HG02588 (cell line): ENCODE measurements at regions not wholly inside any gene's neighbourhood (a gene's known extent, or its start where the extent isn't known, plus 50 kb on each side); places are given as distances from the start of the nearest gene placed in this dataset.
"Not testable (repeated sequence)": the region's sequence is repeated elsewhere in the genome, so short reads cannot be mapped to it uniquely, and the experiment has no call there.

Experiments
- ATAC-seq: cut with Tn5 transposase; IDR thresholded peaks from one replicate; pipeline ENCODE4 v1.9.1; 2021; ENCODE audit warnings: mild to moderate bottlenecking, moderate library complexity; ENCODE audit not compliant: unreplicated experiment

DNA sequence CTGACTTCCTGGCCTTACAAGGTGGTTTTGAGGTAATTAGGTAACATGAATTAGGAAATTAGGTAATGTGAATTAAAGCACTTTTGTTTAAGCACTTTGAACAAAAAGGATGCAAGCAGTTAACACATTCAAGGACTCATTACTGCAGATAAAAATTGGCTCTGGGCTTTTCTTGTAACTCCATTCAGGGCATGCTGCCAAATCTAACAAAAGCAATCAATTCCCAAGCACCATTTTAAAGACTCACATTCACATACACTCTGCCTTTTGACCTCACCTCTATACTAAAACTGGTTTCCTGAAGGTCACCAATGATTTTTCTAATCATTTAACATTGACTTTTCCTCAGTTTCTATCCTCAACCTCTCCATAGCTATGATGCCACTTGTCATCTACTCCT lies 251.2 kb upstream of the RHOBTB1 start:
- no peak for ATAC-seq

DNA sequence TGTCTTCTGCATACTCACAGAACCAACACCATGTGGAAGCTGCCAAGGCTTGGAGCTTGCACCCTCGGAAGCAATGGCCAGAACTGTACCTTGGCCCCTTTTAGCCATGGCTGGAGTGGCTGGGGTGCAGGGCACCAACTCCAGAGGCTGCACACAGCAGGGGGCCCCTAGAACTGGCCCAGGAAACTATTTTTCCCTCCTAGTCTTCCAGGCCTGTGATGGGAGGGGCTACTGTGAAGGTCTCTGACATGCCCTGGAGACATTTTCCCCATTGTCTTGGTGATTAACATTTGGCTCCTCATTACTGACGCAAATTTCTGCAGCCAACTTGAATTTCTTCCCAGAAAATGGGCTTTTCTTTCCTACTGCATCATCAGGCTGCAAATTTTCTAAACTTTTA lies 248.6 kb upstream of the RHOBTB1 start:
- not testable (repeated sequence) for ATAC-seq

DNA sequence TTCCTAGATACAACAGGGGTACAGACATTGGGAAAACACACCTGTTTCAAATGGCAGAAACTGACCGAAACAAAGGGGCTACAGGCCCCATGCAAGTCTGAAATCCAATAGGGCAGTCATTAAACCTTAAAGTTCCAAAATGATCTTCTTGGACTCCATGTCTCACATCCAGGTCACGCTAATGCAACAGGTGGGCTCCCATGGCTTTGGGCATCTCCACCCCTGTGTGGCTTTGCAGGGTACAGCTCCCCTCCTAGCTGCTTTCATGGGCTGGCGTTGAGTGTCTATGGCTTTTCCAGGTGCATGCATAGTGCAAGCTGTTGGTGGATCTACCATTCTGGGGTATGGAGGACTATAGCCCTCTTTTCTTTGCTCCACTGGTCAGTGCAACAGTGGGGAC lies 248.1 kb upstream of the RHOBTB1 start:
- ATAC-seq: no peak

DNA sequence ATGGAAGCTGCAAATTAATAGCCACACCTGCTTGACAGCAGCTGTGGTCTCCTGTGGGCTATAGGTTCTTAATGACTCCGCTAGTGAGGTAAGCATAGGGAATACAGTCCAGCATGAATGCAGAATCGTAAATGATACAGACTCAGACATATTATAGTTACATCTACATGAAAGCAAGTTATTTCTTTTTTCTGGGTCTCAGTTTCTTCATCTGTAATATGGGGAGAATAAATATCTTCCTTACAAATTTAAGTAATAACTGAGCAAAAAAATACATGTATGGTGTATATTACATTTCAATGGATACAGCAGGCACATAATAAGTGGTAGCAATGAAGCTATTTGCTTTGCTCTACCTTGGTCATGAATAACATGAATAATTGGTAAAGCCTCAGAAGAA lies 245.9 kb upstream of the RHOBTB1 start:
- no peak for ATAC-seq

DNA sequence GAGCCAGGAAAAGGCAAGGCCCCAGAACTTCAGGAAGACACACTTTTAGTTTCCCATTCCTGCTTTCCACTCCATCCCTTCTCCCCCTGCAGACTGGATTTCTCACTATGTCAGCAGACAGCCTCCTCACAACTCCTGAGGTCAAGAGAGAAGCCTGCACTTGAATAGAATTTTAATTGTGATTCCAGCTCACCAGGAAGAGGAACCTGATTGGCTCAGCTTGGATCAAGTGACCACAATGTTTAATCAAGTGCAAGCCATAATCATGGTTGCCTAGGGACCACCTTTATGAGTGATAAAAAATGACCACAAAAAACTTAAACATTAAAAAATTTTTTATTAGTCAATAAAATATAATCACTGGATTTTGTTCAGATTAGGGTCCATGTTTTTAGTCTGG lies 244.7 kb upstream of the RHOBTB1 start:
- ATAC-seq: no peak

DNA sequence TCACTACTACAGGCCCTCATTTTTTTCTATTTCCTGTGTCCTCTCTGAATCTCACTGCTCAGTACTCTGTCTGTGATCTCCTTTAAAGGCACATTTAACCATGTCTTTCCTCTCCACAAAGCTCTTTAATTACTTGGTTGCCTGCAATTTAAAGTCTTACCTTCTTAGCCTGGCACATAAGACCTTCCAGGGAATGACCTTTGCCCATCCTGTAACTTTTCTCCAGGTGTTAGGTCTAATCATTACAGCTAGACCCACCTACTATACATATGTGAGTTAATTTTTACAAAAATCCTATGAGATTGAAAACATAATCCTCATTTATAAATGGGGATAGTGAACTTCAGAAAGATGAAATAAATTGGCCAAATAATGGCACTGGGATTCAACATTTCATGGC lies 244.1 kb upstream of the RHOBTB1 start:
- no peak for ATAC-seq

DNA sequence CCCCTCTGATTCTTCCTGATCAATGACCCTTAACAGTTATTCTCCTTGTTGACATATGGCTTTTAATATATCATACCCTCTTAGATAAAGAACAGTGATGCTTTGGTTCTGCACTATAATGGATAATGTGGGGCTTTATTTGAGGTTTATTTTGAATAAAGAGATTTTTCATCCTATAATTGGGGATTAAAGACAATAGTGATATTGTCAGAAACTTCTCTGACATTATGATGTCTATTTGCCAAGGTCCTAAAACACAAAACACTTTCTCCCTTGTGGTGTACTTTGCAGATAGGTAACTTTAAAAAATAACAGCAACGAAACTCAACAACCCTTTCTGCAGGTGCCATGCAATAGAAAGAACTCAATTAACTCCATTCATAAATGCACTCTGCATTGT lies 243.6 kb upstream of the RHOBTB1 start:
- ATAC-seq: no peak

DNA sequence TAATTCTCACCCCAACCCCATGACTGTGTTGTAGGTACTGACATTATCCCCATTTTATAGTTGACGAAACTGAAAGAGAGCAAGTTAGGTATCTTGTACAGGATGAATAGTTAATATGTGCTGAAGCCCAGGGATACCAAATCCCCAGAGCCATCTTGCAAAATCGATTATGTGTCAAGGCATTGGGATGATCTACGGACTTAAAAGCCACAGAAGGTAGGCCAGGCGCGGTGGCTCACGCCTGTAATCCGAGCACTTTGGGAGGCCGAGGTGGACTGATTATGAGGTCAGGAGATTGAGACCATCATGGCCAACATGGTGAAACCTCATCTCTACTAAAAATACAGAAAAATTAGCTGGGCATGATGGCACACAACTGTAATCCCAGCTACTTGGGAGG lies 242.4 kb upstream of the RHOBTB1 start:
- ATAC-seq: no peak

DNA sequence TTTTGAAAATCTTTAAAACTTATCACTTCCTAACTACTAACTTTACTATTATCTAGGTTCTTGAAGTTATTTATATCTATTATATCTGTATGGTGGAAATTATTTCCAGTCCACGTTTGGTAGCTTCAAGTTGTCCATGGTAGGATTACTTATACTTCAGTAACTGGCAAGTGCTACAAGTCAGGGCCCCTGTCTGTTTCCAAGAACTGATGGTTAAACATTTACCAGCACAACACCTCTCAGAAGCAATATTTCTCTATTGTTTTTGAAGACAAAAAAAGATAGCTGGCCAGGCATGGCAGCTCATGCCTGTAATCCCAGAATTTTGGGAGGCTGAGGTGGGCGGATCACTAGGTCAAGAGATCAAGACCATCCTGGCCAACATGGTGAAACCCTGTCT lies 240.4 kb upstream of the RHOBTB1 start:
- ATAC-seq: no peak

DNA sequence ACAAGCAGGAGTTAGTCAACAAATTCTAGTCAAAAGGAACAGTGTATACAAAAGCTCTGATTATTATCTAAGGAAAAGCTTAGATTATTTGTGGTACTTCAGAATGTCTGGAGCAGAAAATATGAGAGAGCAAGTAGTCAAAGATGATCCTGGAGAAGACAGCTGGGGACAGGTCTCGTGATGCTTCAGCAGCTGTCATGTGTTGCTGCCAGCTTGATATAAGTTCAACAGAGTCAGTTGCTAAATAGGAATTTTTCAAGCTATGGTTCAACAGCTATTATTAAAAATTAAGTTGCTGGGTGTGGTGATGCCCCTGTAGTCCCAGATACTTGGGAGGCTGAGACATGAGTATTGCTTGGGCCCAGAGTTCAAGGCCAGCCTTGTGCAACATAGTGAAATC lies 240.0 kb upstream of the RHOBTB1 start:
- no peak for ATAC-seq

DNA sequence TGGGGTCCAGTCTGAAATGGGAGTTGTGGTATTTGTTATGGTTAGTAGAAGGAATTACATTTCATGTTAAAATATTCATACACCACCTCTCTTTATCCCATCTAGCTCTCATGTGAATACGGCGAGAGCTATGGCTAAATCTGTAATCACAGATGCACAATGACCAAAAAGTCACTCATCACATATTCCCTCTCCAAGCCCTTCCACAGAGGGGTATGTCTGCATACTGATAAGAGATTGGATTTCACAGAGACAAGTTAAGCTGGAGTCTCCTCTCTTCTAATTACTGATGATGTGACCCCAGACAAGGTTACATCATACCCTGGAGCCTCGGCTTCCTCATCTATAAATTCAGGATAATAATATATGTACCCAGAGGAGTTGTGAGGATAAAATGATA lies 237.8 kb upstream of the RHOBTB1 start:
- no peak for ATAC-seq

DNA sequence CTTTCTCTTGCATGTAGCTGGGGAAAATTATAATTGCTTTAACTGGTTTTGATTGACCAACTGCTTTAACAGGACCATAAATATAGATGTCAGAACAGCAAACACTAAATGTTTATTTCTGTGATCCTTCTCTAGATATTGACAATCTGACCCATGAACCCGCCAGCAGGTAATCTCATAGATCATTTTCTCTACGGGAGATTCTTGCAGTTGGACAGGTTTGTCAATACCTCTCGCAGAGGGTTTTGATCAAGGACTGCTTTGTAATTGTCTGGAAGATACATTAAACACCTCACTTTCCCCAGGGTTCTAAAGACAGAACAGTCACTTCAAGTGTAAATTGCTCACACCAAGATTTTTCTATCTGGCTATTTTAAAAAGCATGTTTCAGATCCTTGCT lies 235.8 kb upstream of the RHOBTB1 start:
- no peak for ATAC-seq

DNA sequence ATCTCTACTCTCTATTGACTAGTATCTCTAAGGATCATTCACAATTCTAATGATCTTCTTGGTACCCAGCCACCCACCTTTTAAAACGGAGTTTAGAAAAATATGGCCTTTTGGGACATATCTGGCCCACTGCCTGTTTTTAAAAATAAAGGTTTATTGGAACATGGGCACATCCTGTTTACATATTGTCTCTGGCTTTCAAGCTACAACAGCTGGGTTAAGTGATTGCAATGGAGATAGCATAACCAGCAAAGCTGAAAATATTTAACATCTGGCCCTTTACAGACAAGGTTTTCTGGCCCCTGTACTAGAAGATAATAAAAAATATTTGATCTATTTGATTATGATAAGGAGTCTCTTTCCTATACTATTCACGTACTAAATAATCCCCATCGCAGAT lies 232.4 kb upstream of the RHOBTB1 start:
- ATAC-seq: no peak

DNA sequence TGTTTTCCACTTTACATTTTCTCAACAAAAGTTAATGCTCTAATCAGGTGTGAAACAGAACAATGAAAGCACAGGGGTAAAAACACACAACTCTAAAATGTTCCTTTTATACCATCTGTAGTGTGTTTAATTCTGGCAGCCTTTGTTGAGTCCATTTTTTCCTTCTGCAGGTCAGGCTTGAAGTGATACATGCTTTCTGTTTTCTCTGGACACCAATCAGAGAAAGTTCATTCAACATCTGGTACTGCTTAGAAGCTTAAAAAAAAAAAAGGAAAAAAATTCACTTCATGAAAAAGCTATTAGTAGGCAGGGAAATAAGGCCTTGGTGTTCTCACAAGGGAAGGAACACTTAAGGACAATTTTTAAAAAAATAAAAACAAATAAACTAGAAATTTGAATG lies 231.3 kb upstream of the RHOBTB1 start:
- no peak for ATAC-seq

DNA sequence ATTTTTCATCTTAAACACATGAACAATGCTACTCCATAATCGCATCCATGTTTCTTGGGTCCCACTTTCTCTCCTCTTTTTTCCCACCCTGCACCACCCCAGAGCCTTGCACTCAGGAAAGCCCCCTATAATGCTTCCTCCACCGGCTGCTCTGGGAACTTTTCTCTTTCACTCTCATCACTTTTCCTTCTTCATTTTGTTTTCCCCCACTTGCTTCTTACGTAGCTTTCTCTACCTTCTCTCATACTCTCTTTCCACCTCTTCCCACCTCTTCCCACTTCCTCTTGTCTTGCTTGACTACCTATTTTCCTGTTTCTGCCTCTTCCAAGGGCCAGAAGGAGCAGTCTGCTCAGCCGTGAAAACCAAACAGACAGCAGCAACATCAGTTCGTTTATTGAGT lies 229.5 kb upstream of the RHOBTB1 start:
- no peak for ATAC-seq

DNA sequence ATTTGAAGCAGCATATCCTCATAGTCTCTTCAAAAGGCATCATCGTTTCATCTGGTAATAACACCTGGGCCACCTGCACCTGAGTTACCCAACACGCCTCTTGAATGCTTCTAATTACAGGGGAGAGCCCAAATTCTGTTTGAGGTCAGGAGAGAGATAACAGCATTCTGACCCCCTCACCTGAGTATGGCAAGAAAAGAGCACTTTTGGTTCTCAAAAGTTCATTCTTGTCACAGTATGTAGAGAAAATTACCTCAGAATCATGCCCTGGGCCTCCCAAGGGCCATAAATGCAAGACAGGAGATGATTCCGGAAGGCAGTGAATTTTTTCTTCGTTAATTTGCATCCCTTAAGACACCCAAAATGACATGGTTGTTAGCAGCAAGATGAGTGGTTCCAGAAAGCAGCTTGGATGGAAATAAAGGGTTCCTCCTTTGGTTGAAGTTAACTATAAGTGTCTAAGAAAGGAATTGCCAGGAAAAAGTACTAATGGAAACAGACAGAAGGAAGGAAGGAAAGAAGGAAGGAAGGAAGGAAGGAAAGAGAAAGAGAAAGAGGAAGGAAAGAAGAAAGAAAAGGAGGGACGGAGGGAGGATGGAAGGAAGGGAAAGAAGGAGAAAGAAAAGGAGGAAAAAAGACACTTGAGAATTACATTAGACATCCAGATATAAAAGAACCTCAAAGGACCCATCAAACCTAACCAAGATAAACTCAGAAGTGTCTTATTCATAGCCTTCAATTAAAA lies 228.4 kb upstream of the RHOBTB1 start:
- no peak for ATAC-seq

DNA sequence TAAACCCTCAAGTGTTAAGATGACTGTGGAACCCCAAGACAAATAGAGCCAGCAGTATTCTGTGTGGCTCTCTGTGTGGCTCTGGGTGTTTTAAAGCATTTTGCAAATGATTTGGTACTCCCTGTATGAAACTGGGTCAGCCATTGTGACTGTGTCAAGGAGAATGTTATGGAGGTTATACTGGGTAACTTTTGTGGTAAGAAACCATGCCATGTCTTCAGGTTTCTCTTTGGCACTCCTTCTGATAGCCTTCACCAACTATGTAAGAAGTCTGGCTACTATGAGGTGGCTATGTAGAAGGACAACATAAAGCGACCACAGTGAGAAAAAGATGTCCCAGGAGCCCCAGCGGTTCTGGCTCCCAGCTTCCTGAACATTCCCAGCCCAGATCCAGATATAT lies 226.6 kb upstream of the RHOBTB1 start:
- ATAC-seq: no peak

DNA sequence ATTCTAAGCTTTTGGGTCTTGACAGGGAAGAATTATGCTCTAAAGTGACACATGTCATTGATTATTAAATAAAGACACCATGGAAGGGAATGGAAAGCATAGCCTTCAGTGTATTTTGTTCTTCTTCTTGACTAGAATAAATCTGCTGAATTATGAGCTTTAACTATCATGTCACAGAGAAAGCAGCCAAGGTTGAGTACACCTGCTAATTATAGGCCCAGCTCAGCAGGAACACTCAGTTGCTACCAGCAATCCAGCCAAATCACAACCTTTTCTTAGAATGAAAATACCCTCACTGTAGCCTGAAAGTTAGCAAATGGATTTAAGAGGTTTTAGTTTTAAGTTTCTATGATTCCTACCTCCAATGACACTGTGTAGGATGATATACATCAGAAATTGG lies 225.3 kb upstream of the RHOBTB1 start:
- ATAC-seq: no peak

DNA sequence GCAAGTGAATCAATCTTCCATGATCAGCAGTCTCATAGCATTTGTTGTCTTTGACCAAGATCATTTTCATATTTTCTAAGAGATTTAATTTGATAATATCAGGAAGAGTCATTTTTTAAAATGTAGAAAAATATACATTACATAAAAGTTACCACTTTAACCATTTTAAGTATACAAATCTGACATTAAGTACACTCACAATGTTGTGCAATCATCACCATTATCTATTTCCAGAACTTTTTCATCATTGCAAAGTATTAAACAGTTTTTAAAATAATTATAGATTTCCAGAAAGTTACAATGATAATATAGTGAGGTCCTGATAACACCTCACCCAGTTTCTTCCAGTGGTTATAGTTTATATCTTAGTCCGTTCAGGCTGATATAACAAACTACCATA lies 222.5 kb upstream of the RHOBTB1 start:
- no peak for ATAC-seq

DNA sequence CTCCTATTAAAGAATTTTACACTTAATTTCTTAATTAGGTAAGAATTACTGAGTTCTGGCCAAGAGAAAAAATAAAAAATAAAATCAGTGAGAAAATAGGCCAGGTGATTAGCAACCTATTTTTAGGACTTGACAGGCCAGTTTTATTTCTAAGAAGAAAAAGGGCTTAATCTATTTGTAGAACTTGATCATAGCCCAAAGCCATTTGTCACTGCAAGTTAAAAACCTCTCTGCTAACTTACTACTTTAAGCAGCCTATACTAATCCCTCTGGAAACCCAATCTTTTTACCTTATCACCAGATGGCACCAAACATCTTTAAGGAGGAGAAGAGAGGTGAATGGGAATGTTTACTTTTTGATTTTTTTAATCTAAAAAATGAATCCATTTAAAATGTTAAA lies 222.1 kb upstream of the RHOBTB1 start:
- ATAC-seq: no peak

DNA sequence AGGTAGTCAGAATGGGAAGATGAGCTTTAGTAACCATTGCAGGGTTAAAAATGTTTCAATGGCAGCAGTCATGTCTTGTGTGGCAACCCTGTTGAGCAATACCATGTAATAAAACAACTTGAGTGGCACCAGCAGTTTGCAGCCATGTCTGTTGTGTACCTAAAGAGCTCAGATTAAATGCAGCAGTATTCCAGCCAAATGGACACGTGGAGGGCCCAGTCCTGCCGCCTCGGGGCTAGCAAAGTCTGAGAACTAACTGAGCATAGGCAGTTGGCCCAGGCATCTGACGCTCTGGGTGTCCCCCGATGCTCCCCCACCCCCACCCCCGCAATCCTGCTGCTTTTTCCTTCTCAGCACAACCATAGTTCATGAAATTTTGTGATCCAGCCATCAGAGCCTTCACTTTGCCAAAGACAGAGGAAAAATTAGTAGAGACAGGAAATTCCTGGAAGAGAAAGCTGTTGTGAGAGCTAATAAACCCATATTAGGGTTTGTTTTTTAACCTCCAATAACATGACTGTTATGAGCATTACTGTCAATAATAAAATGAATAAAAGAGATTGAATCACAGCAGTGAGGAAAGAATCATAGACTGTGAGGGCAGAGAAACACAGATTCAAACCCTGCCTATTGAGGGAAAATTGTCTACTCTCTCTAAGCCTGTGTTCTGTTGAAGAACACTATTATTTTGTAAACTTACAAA lies 220.6 kb upstream of the RHOBTB1 start:
- ATAC-seq: no peak

DNA sequence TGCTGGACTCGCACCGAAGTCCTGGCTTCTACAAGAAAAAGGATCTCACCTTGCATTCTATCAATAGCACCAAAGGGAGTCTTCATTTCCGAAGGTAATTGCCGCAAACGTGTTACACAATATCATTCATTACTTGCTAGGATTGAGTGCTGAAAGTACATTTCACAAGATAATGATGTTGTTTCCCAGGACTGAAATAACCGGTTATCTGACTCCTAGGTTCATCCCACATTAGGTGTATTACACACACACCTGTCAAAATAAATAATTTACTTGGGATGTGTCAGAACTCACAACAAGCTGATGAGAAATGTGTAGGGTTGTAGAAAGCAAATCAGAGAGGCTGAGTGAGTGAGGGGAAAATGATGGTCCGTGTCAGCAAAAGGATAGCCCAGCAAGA lies 219.4 kb upstream of the RHOBTB1 start:
- ATAC-seq: no peak

DNA sequence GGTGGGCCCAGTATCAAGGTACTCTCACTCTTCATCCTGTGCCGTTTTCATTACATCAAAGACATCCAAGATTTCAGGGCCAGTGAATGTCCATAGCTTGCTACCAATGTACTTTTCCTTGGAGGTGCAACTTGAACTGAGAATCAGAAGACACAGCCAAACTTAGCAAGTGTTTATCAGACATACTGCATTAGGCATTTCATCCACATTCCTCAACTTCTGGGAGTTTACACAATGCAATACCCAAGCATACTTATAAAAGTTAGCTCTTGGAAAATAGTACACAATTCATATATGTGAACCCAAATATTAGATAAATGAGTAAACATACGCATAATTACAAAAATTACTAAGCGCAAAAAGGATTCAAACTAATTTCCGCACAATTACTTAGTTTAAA lies 216.3 kb upstream of the RHOBTB1 start:
- ATAC-seq: no peak
